IMR-90 (cell line): ENCODE measurements at regions not wholly inside any gene's neighbourhood (a gene's known extent, or its start where the extent isn't known, plus 50 kb on each side); places are given as distances from the start of the nearest gene placed in this dataset.

ENCODE experiments used
- BHLHE40 ChIP-seq: fragments of 150-350 bp; IDR thresholded peaks from 2 replicates; pipeline ENCODE4 v1.6.1; 2016; ENCODE audit warnings: mild to moderate bottlenecking, low read depth, low read length
- FOS ChIP-seq: fragments of 150-350 bp; IDR thresholded peaks from 2 replicates; pipeline ENCODE4 v1.6.1; 2016; ENCODE audit warnings: low read depth, low read length
- MAFK ChIP-seq: IDR thresholded peaks from 2 replicates; pipeline ENCODE4 v1.6.1; 2012; ENCODE audit warnings: low read depth, low read length, improper control_type of control experiment
- POLR2A ChIP-seq: IDR thresholded peaks from 2 replicates; pipeline ENCODE4 v1.6.1; 2012; ENCODE audit warnings: mild to moderate bottlenecking, low read depth, low read length

- TF ChIP-seq BHLHE40 (no peak), POLR2A (no peak), FOS (no peak), MAFK (no peak)
Measured at GRCh38 chr5:14054965-14055963, 87.9 kb upstream of the TRIO start (continued).
